Thoracic aorta (tissue), 2 donors: ENCODE measurements at regions not wholly inside any gene's neighbourhood (a gene's known extent, or its start where the extent isn't known, plus 50 kb on each side); places are given as distances from the start of the nearest gene placed in this dataset.

Experiments used
- ATAC-seq: fragments of 150-250 bp; one replicate; pipeline ENCODE4 v1.8.0; 2017; ENCODE audit warnings: low read depth; ENCODE audit not compliant: insufficient number of reproducible peaks, low FRiP score
- DNase-seq: peaks from one replicate; pipeline ENCODE4 v3.0.0-alpha.2; 2020; ENCODE audit warnings: low spot score
- H3K27ac ChIP-seq, 2 donors: fragments of 200-600 bp; sonication (generic); 1 replicate in 1 of 2; 2 replicates in 1 of 2; pipeline ENCODE4 v1.5.1; 2016; ENCODE audit warnings: mild to moderate bottlenecking in 2 of 2, moderate library complexity in 2 of 2
- H3K27me3 ChIP-seq: fragments of 200-600 bp; sonication (generic); replicated peaks from 2 replicates; pipeline ENCODE4 v1.6.0; 2016; ENCODE audit warnings: mild to moderate bottlenecking; ENCODE audit not compliant: insufficient read depth
- H3K36me3 ChIP-seq: fragments of 200-600 bp; sonication (generic); one replicate; pipeline ENCODE4 v1.5.1; 2016
- H3K4me1 ChIP-seq, 2 donors: fragments of 200-600 bp; sonication (generic); 1 replicate in 1 of 2; 2 replicates in 1 of 2; pipeline versions ENCODE4 v1.5.1 to v1.6.0; 2016; ENCODE audit warnings: low read depth in 2 of 2, mild to moderate bottlenecking in 1 of 2; ENCODE audit not compliant: control insufficient read depth in 1 of 2
- H3K4me3 ChIP-seq: fragments of 200-600 bp; sonication (generic); 2 replicates; pipeline ENCODE4 v1.5.1; 2016; ENCODE audit warnings: mild to moderate bottlenecking
- H3K9me3 ChIP-seq: fragments of 200-600 bp; sonication (generic); 2 replicates; pipeline ENCODE4 v1.5.1; 2016
- TF ChIP-seq, protein P1 (sequence below): fragments of 200-600 bp; sonication (generic); IDR thresholded peaks from one replicate; pipeline ENCODE4 v1.5.1; 2019; ENCODE audit warnings: antibody characterized with exemption

DNA sequence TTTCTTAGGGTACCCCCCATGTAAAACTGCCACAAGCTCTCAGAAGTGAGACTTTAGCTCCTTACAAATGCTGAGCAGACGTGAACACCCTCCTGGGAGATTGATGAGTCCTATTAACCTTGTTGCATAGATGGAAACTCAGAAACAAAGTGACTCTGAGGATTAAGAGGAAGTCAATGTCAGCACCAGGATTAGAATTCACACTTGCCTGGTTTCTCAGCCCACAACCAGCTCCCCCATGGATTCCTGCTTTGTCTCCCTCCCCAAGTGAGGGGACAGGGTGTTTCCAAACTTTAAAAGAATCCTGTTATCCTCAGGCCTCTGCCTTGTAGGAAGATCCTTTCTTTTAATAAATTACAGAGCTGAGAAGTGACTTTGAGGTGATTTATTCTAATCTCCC is 324.4 kb downstream of the NDFIP2 start:
- Histone ChIP-seq H3K4me1 (no peaks in the 10 kb centered on the region), H3K36me3 (no peaks in the 10 kb centered on the region), H3K9me3 (no peaks in the 10 kb centered on the region), H3K27ac (no peak overlapping the region), H3K27me3 (no peaks in the 10 kb centered on the region), H3K4me3 (no peak overlapping the region)
- no peak for ATAC-seq
- TF ChIP-seq, protein P1, sequence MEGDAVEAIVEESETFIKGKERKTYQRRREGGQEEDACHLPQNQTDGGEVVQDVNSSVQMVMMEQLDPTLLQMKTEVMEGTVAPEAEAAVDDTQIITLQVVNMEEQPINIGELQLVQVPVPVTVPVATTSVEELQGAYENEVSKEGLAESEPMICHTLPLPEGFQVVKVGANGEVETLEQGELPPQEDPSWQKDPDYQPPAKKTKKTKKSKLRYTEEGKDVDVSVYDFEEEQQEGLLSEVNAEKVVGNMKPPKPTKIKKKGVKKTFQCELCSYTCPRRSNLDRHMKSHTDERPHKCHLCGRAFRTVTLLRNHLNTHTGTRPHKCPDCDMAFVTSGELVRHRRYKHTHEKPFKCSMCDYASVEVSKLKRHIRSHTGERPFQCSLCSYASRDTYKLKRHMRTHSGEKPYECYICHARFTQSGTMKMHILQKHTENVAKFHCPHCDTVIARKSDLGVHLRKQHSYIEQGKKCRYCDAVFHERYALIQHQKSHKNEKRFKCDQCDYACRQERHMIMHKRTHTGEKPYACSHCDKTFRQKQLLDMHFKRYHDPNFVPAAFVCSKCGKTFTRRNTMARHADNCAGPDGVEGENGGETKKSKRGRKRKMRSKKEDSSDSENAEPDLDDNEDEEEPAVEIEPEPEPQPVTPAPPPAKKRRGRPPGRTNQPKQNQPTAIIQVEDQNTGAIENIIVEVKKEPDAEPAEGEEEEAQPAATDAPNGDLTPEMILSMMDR, result no peak
- DNase-seq, result no peak

DNA sequence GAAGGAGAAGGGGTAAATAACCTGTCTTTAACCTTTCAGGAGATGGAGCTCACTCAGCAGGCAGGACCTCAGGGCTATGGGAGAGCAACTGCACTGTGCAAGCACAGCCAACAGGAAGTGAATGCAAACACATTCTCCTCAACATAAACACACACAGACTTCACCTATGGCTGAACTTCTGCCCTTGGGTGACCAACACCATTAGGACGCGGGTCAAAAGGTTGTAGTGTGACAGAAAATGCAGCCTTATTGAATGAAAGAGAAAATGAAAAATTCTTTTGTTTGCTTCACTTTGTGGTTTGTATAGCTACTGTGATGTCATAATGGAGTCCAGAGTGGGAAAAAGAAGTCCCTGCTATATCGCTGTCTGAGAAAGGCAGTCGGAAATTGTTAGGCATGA is 323.0 kb downstream of the NDFIP2 start:
- Histone ChIP-seq H3K27ac (no peak overlapping the region), H3K27me3 (no peaks in the 10 kb centered on the region), H3K36me3 (no peaks in the 10 kb centered on the region), H3K4me3 (no peak overlapping the region), H3K9me3 (no peaks in the 10 kb centered on the region), H3K4me1 (no peaks in the 10 kb centered on the region)
- ATAC-seq (no peak), DNase-seq (no peak)
- TF ChIP-seq, protein P1, result no peak

DNA sequence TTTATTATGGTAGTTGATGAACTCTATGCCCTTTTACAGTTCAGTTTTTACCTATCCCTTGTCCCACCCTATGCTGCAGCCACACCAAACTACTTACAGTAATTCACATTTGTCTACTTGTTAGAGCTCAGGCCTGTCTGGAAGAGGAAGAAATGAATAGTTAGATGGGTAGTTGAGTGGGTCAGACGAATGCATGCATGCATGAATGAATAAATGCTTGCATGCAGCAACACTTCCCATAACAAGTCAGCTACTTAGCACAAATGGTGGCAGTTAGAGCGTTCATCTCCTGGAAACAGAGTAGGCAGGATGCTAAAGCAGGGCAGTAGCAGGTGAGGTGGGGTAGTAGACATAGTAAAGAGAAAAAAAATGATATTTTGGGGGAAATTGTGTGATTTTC is 322.3 kb downstream of the NDFIP2 start:
- DNase-seq (no peak), ATAC-seq (no peak)
- Histone ChIP-seq H3K27me3 (no peaks in the 10 kb centered on the region), H3K9me3 (no peaks in the 10 kb centered on the region), H3K4me3 (no peak overlapping the region), H3K4me1 (no peaks in the 10 kb centered on the region), H3K27ac (no peak overlapping the region), H3K36me3 (no peaks in the 10 kb centered on the region)
- TF ChIP-seq, protein P1, result no peak

DNA sequence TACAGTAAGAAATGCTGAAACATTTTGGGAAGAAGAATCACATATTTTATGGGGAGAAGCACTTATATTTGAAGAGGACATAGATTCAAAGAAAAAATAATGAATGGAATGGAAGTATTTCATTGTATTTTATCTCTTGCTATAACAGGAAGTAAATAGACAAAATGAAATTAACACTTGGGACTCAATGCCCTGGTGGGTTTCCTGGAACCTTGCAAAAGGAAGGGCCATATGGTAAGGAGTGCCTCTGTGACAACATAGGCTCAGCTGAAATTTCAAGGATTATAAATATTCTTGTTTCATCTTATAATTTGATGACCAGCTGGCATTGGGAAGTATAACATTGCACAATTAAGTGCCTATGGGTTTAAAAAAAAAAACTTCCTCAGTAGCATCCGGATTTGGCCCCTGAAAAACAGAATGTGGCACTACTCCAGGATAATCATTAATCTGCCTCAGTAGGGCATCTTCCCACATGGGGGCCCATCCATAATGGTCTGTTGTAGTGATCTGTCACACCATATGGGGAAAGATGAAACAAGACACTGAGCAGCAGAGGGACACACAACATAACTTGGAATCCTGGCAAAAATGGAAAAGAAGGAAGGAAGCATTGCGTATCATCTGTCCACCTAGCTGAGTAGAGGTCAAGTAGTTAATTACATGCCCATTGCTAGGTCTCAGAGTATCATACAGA is 321.6 kb downstream of the NDFIP2 start:
- DNase-seq, result no peak
- Histone ChIP-seq H3K27ac (no peak overlapping the region), H3K9me3 (no peaks in the 10 kb centered on the region), H3K4me3 (no peak overlapping the region), H3K36me3 (no peaks in the 10 kb centered on the region), H3K27me3 (no peaks in the 10 kb centered on the region), H3K4me1 (no peaks in the 10 kb centered on the region)
- ATAC-seq, result no peak
- TF ChIP-seq, protein P1, result no peak

DNA sequence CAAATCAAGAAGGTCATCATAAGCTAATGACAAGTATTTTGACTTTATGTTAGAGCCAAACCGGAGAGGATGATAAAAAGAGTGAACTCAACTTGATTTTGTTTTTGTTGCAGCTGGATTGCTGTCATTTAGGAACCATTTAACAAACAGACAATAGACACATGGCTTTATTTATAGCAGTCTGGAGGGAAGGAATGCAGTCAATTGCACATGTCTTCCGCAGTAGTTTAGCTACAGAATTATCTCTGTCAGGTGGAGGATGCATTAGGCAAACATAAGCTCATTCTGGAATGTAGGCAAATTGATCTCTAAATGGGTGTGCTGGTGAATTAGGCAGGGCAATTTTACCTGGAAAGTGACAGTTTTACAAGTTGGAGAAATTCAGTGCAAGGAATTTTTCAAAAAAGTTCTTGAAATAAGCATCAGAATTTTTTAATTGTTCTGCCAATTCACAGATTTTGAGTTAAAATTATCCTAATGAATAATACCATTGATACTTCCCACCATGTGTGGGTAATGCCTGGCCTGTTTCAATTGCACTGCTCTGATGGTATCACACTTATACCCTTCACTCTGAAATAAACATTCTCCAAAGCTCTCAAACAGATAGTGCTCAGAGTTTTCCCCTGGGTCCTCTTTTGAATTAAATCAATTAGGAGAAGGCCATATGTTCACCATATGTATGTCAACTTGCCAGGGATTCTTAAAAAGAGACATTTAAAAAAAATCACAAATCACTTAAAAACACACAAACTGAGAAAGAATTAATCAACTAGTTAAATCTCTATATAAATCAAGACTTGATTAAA is 318.3 kb downstream of the NDFIP2 start:
- Histone ChIP-seq H3K36me3 (no peaks in the 10 kb centered on the region), H3K27me3 (no peaks in the 10 kb centered on the region), H3K4me1 (no peaks in the 10 kb centered on the region), H3K9me3 (no peaks in the 10 kb centered on the region), H3K4me3 (no peak overlapping the region), H3K27ac (no peak overlapping the region)
- ATAC-seq (no peak), DNase-seq (no peak)
- TF ChIP-seq, protein P1, result no peak
